Neural progenitor cell (in vitro differentiated cells): ENCODE measurements at regions not wholly inside any gene's neighbourhood (a gene's known extent, or its start where the extent isn't known, plus 50 kb on each side); places are given as distances from the start of the nearest gene placed in this dataset.

Experiments used
- DNase-seq: peaks from one replicate; pipeline ENCODE4 v3.0.0-alpha.2; 2016; ENCODE audit warnings: low spot score
- H2AFZ ChIP-seq: fragments of 200-600 bp; sonication (generic); replicated peaks from 2 replicates; pipeline ENCODE4 v1.6.1; 2016; ENCODE audit warnings: antibody characterized with exemption
- H3F3A ChIP-seq: fragments of 200-600 bp; sonication (generic); 2 replicates; pipeline ENCODE4 v1.6.1; 2016; ENCODE audit warnings: antibody characterized with exemption, low read depth
- H3K27ac ChIP-seq: fragments of 200-600 bp; sonication (generic); 2 replicates; pipeline ENCODE4 v1.5.1; 2016; ENCODE audit warnings: mild to moderate bottlenecking
- H3K27me3 ChIP-seq: fragments of 200-600 bp; sonication (generic); 2 replicates; pipeline ENCODE4 v1.6.1; 2016; ENCODE audit warnings: mild to moderate bottlenecking, moderate library complexity
- H3K36me3 ChIP-seq: fragments of 200-600 bp; sonication (generic); 2 replicates; pipeline ENCODE4 v1.5.1; 2016
- H3K4me1 ChIP-seq: fragments of 200-600 bp; sonication (generic); 2 replicates; pipeline ENCODE4 v1.6.1; 2016; ENCODE audit warnings: mixed run types
- H3K4me2 ChIP-seq: fragments of 200-600 bp; sonication (generic); 2 replicates; pipeline ENCODE4 v1.6.1; 2016
- H3K4me3 ChIP-seq: fragments of 200-600 bp; sonication (generic); 2 replicates; pipeline ENCODE4 v1.5.1; 2016
- H3K79me2 ChIP-seq: fragments of 200-600 bp; sonication (generic); 2 replicates; pipeline ENCODE4 v1.6.1; 2016; ENCODE audit warnings: low read depth
- H3K9ac ChIP-seq: fragments of 200-600 bp; sonication (generic); 2 replicates; pipeline ENCODE4 v1.6.1; 2016
- H3K9me3 ChIP-seq: fragments of 200-600 bp; sonication (generic); 2 replicates; pipeline ENCODE4 v1.5.1; 2016; ENCODE audit warnings: low read depth
- H4K20me1 ChIP-seq: fragments of 200-600 bp; sonication (generic); 2 replicates; pipeline ENCODE4 v1.6.1; 2016; ENCODE audit warnings: low read depth
- H3K27ac Mint-ChIP-seq: 3 replicates; pipeline ENCODE4 v1.8.0; 2021; ENCODE audit warnings: mixed read lengths
- H3K27me3 Mint-ChIP-seq: 2 replicates; pipeline ENCODE4 v1.8.0; 2022; ENCODE audit warnings: low read depth, mild to moderate bottlenecking, inconsistent platforms, moderate library complexity, mixed read lengths; ENCODE audit not compliant: insufficient read depth
- H3K36me3 Mint-ChIP-seq: 3 replicates; pipeline ENCODE4 v1.8.0; 2021; ENCODE audit warnings: mixed read lengths
- H3K4me1 Mint-ChIP-seq: 3 replicates; pipeline ENCODE4 v1.8.0; 2021; ENCODE audit warnings: mixed read lengths
- H3K4me3 Mint-ChIP-seq: 3 replicates; pipeline ENCODE4 v1.8.0; 2021; ENCODE audit warnings: mild to moderate bottlenecking, moderate library complexity, mixed read lengths
- H3K9me3 Mint-ChIP-seq: 3 replicates; pipeline ENCODE4 v1.8.0; 2020; ENCODE audit warnings: mixed read lengths
- EZH2 ChIP-seq: fragments of 200-600 bp; sonication (generic); IDR thresholded peaks from 2 replicates; pipeline ENCODE4 v1.6.1; 2017; ENCODE audit warnings: antibody characterized with exemption, mild to moderate bottlenecking, moderate library complexity
- EZH2phosphoT487 ChIP-seq: fragments of 200-600 bp; sonication (generic); IDR thresholded peaks from 2 replicates; pipeline ENCODE4 v1.6.1; 2017; ENCODE audit warnings: antibody characterized with exemption
- TF ChIP-seq, protein P1 (sequence below): fragments of 200-600 bp; sonication (generic); IDR thresholded peaks from 2 replicates; pipeline ENCODE4 v1.5.1; 2017; ENCODE audit warnings: antibody characterized with exemption, mild to moderate bottlenecking

GRCh38 chr5:93151896-93152295, 429.1 kb downstream of the NR2F1-AS1 start:
- DNase-seq: no peak
- Histone ChIP-seq H4K20me1 (no peaks in the 10 kb centered on the region), H3K4me3 (no peak overlapping the region), H2AFZ (peak overlapping the region; percentile 7), H3K36me3 (no peaks in the 10 kb centered on the region), H3K4me1 (peaks cover 16% of the 10 kb centered on the region), H3K79me2 (no peaks in the 10 kb centered on the region), H3K4me2 (no peak overlapping the region), H3K9ac (no peak overlapping the region), H3K27me3 (no peaks in the 10 kb centered on the region), H3F3A (no peaks in the 10 kb centered on the region), H3K9me3 (no peaks in the 10 kb centered on the region), H3K27ac (no peak overlapping the region)
- Mint-ChIP-seq H3K4me3 (no peak overlapping the region), H3K27ac (no peak overlapping the region), H3K4me1 (peaks cover 27% of the 10 kb centered on the region), H3K9me3 (no peaks in the 10 kb centered on the region), H3K36me3 (no peaks in the 10 kb centered on the region), H3K27me3 (no peaks in the 10 kb centered on the region)
- TF ChIP-seq EZH2: no peak
- TF ChIP-seq, protein P1, sequence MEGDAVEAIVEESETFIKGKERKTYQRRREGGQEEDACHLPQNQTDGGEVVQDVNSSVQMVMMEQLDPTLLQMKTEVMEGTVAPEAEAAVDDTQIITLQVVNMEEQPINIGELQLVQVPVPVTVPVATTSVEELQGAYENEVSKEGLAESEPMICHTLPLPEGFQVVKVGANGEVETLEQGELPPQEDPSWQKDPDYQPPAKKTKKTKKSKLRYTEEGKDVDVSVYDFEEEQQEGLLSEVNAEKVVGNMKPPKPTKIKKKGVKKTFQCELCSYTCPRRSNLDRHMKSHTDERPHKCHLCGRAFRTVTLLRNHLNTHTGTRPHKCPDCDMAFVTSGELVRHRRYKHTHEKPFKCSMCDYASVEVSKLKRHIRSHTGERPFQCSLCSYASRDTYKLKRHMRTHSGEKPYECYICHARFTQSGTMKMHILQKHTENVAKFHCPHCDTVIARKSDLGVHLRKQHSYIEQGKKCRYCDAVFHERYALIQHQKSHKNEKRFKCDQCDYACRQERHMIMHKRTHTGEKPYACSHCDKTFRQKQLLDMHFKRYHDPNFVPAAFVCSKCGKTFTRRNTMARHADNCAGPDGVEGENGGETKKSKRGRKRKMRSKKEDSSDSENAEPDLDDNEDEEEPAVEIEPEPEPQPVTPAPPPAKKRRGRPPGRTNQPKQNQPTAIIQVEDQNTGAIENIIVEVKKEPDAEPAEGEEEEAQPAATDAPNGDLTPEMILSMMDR: no peak

DNA sequence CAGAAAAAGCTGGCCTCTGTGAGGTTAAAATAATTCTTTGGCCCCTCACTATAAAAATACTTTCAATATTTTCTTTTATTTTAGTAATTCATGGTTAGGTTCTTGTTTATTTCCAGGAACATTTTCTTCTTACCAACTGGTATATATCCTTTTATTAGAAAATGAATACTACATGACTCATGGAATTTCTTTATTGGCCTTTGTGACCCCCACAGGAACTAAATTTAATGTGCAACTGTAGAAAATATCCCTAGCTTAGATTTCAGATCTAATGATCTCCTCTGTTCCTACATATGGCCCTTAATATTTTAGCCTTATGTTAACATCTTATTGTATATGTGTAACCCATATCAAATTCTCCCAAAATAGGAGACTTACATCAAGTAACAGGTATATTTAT, 429.9 kb downstream of the NR2F1-AS1 start:
- H3K9ac ChIP-seq: no peak overlapping the region
- Mint-ChIP-seq H3K9me3 (no peaks in the 10 kb centered on the region), H3K27me3 (no peaks in the 10 kb centered on the region), H3K36me3 (no peaks in the 10 kb centered on the region), H3K4me3 (no peak overlapping the region), H3K27ac (no peak overlapping the region), H3K4me1 (peaks cover 27% of the 10 kb centered on the region)
- no peaks in the 10 kb centered on the region for H3K9me3 ChIP-seq
- no peaks in the 10 kb centered on the region for H3F3A ChIP-seq
- H3K27ac ChIP-seq: no peak overlapping the region
- H3K4me1 ChIP-seq: peaks cover 16% of the 10 kb centered on the region
- H2AFZ ChIP-seq: no peak overlapping the region
- no peak overlapping the region for H3K4me2 ChIP-seq
- TF ChIP-seq, protein P1: no peak
- TF ChIP-seq EZH2: no peak
- TF ChIP-seq EZH2phosphoT487: no peak
- H3K4me3 ChIP-seq: no peak overlapping the region
- no peaks in the 10 kb centered on the region for H3K36me3 ChIP-seq
- H4K20me1 ChIP-seq: no peaks in the 10 kb centered on the region
- no peaks in the 10 kb centered on the region for H3K79me2 ChIP-seq
- no peak for DNase-seq
- H3K27me3 ChIP-seq: no peaks in the 10 kb centered on the region

- Histone ChIP-seq H3K79me2 (no peaks in the 10 kb centered on the region), H3F3A (no peaks in the 10 kb centered on the region), H4K20me1 (no peaks in the 10 kb centered on the region), H3K4me3 (no peak overlapping the region), H3K4me1 (peaks cover 15% of the 10 kb centered on the region), H3K4me2 (no peak overlapping the region), H3K36me3 (no peaks in the 10 kb centered on the region), H3K27me3 (no peaks in the 10 kb centered on the region), H3K9me3 (no peaks in the 10 kb centered on the region), H2AFZ (no peak overlapping the region), H3K27ac (no peak overlapping the region), H3K9ac (no peak overlapping the region)
- no peaks in the 10 kb centered on the region for H3K36me3 Mint-ChIP-seq
- TF ChIP-seq, protein P1: no peak
- no peak for TF ChIP-seq EZH2
- no peak for TF ChIP-seq EZH2phosphoT487
- peaks cover 27% of the 10 kb centered on the region for H3K4me1 Mint-ChIP-seq
- no peak for DNase-seq
- H3K27ac Mint-ChIP-seq: no peak overlapping the region
- no peak overlapping the region for H3K4me3 Mint-ChIP-seq
- no peaks in the 10 kb centered on the region for H3K27me3 Mint-ChIP-seq
- H3K9me3 Mint-ChIP-seq: peaks cover under 1% of the 10 kb centered on the region
Measured at GRCh38 chr5:93150311-93151012, 430.6 kb downstream of the NR2F1-AS1 start.
